ENCODE measurements at regions not wholly inside any gene's neighbourhood (a gene's known extent, or its start where the extent isn't known, plus 50 kb on each side); places are given as distances from the start of the nearest gene placed in this dataset.

- Histone ChIP-seq H3K9ac (ENCODE audit: low read depth, low read length) (no peak overlapping the region), H4K20me1 (ENCODE audit: insufficient read depth, low read length) (no peaks in the 10 kb centered on the region), H3K36me3 (ENCODE audit: insufficient read depth, low read length) (no peaks in the 10 kb centered on the region), H3K27ac (ENCODE audit: low read length) (no peak overlapping the region), H3K79me2 (ENCODE audit: insufficient read depth, low read length) (no peaks in the 10 kb centered on the region), H3K9me3 (ENCODE audit: insufficient read depth, low read length, severe bottlenecking) (no peaks in the 10 kb centered on the region), H3K4me1 (ENCODE audit: insufficient read depth, low read length) (no peaks in the 10 kb centered on the region), H3K4me3 (ENCODE audit: low read depth in 1 of 2, low read length in 2 of 2) (no peak overlapping the region), H3K4me2 (ENCODE audit: insufficient read depth, low read length) (no peak overlapping the region), H2AFZ (ENCODE audit: low read depth, low read length) (no peak overlapping the region), H3K27me3 (ENCODE audit: insufficient read depth, low read length, poor library complexity) (peaks cover 44% of the 10 kb centered on the region)
- TF ChIP-seq CTCF (IDR thresholded peaks at IDR 0.05; ENCODE audit: borderline replicate concordance, extremely low read depth, low read length, poor library complexity, severe bottlenecking) (no peak), EZH2 (IDR thresholded peaks at IDR 0.05; ENCODE audit: borderline replicate concordance, low read depth, low read length, severe bottlenecking) (no peak)
- DNase-seq (no peak), ATAC-seq (ENCODE audit: insufficient read depth, low read depth) (no peak)
Observed at GRCh38 chr11:46198245-46199240, 77.3 kb upstream of the PHF21A start.

GRCh38 chr11:46197421-46197820 lies 76.2 kb upstream of the PHF21A start:
- Histone ChIP-seq H3K4me3 (ENCODE audit: low read depth in 1 of 2, low read length in 2 of 2) (no peak overlapping the region), H3K27ac (ENCODE audit: low read length) (no peak overlapping the region), H3K36me3 (ENCODE audit: insufficient read depth, low read length) (no peaks in the 10 kb centered on the region), H3K4me1 (ENCODE audit: insufficient read depth, low read length) (no peaks in the 10 kb centered on the region), H4K20me1 (ENCODE audit: insufficient read depth, low read length) (no peaks in the 10 kb centered on the region), H3K4me2 (ENCODE audit: insufficient read depth, low read length) (no peak overlapping the region), H3K9me3 (ENCODE audit: insufficient read depth, low read length, severe bottlenecking) (no peaks in the 10 kb centered on the region), H3K27me3 (ENCODE audit: insufficient read depth, low read length, poor library complexity) (peaks cover 41% of the 10 kb centered on the region), H2AFZ (ENCODE audit: low read depth, low read length) (no peak overlapping the region), H3K79me2 (ENCODE audit: insufficient read depth, low read length) (no peaks in the 10 kb centered on the region), H3K9ac (ENCODE audit: low read depth, low read length) (no peak overlapping the region)
- ATAC-seq (ENCODE audit: insufficient read depth, low read depth): no peak
- DNase-seq: no peak
- TF ChIP-seq EZH2 (IDR thresholded peaks at IDR 0.05; ENCODE audit: borderline replicate concordance, low read depth, low read length, severe bottlenecking) (no peak), CTCF (IDR thresholded peaks at IDR 0.05; ENCODE audit: borderline replicate concordance, extremely low read depth, low read length, poor library complexity, severe bottlenecking) (no peak)

- no peak for ATAC-seq (ENCODE audit: insufficient read depth, low read depth)
- H3K36me3 ChIP-seq (ENCODE audit: insufficient read depth, low read length): no peaks in the 10 kb centered on the region
- no peaks in the 10 kb centered on the region for H4K20me1 ChIP-seq (ENCODE audit: insufficient read depth, low read length)
- H3K79me2 ChIP-seq (ENCODE audit: insufficient read depth, low read length): no peaks in the 10 kb centered on the region
- DNase-seq: no peak
- H3K4me2 ChIP-seq (ENCODE audit: insufficient read depth, low read length): no peak overlapping the region
- no peak overlapping the region for H3K9ac ChIP-seq (ENCODE audit: low read depth, low read length)
- no peaks in the 10 kb centered on the region for H3K4me1 ChIP-seq (ENCODE audit: insufficient read depth, low read length)
- H3K27ac ChIP-seq (ENCODE audit: low read length): no peak overlapping the region
- peaks cover 8% of the 10 kb centered on the region for H3K27me3 ChIP-seq (ENCODE audit: insufficient read depth, low read length, poor library complexity)
- TF ChIP-seq EZH2 (IDR thresholded peaks at IDR 0.05; ENCODE audit: borderline replicate concordance, low read depth, low read length, severe bottlenecking) (no peak), CTCF (IDR thresholded peaks at IDR 0.05; ENCODE audit: borderline replicate concordance, extremely low read depth, low read length, poor library complexity, severe bottlenecking) (no peak)
- no peak overlapping the region for H2AFZ ChIP-seq (ENCODE audit: low read depth, low read length)
- no peak overlapping the region for H3K4me3 ChIP-seq (ENCODE audit: low read depth in 1 of 2, low read length in 2 of 2)
- H3K9me3 ChIP-seq (ENCODE audit: insufficient read depth, low read length, severe bottlenecking): no peaks in the 10 kb centered on the region
Observed at GRCh38 chr11:46188017-46188416, 66.8 kb upstream of the PHF21A start.
